Esophagus squamous epithelium (tissue), 5 donors: ENCODE measurements at regions not wholly inside any gene's neighbourhood (a gene's known extent, or its start where the extent isn't known, plus 50 kb on each side); places are given as distances from the start of the nearest gene placed in this dataset.

Experiments used
- DNase-seq: peaks from one replicate; lab custom pipeline; 2025; lab: John Stamatoyannopoulos, UW
- H3K27ac ChIP-seq, 4 donors: fragments of 200-600 bp; sonication (generic); one replicate each; pipeline ENCODE4 v1.5.1; 2016 to 2019; ENCODE audit warnings: mild to moderate bottlenecking in 1 of 4
- H3K27me3 ChIP-seq, 4 donors: fragments of 200-600 bp; sonication (generic); 1 replicate in 3 of 4; 2 replicates in 1 of 4; pipeline versions ENCODE4 v1.5.1 to v1.6.0; 2017 to 2021; ENCODE audit warnings: antibody characterized with exemption in 1 of 4
- H3K36me3 ChIP-seq, 3 donors: fragments of 200-600 bp; sonication (generic); one replicate each; pipeline ENCODE4 v1.5.1; 2016 to 2019
- H3K4me1 ChIP-seq, 3 donors: fragments of 200-600 bp; sonication (generic); one replicate each; pipeline ENCODE4 v1.5.1; 2017 to 2019
- H3K4me3 ChIP-seq, 4 donors: fragments of 200-600 bp; sonication (generic); 1 replicate in 3 of 4; 2 replicates in 1 of 4; pipeline ENCODE4 v1.5.1; 2016 to 2019; ENCODE audit warnings: mild to moderate bottlenecking in 2 of 4, moderate library complexity in 1 of 4
- H3K9me3 ChIP-seq, 3 donors: fragments of 200-600 bp; sonication (generic); one replicate each; pipeline ENCODE4 v1.5.1; 2016 to 2019
- POLR2A ChIP-seq, 4 donors: fragments of 450-650 bp; IDR thresholded peaks; one replicate each; pipeline ENCODE4 v1.6.1; 2017; ENCODE audit warnings: antibody characterized with exemption in 4 of 4, mild to moderate bottlenecking in 4 of 4, moderate library complexity in 3 of 4
- WGBS, 2 donors: methylation state at CpG; one replicate each; pipeline ENCODE4 v1.1.5; 2018; 5-methylcytosine and 5-hydroxymethylcytosine counted together
- intact Hi-C: fragments of 100-400 bp; cut with DNase I; formaldehyde crosslinking; loops from one replicate; pipeline ENCODE4 v1.15.0; 2022
- TF ChIP-seq, protein P1 (sequence below), 6 experiments: fragments of 450-650 bp in 4 of 6; fragments of 200-600 bp in 2 of 6; sonication (generic) in 2 of 6; IDR thresholded peaks; one replicate each; pipeline ENCODE4 v1.5.1; 2016 to 2019; ENCODE audit warnings: antibody characterized with exemption in 6 of 6, mild to moderate bottlenecking in 4 of 6, moderate library complexity in 4 of 6
- donor health status: DM: yes; HTN: yes; CAD: no.

DNA sequence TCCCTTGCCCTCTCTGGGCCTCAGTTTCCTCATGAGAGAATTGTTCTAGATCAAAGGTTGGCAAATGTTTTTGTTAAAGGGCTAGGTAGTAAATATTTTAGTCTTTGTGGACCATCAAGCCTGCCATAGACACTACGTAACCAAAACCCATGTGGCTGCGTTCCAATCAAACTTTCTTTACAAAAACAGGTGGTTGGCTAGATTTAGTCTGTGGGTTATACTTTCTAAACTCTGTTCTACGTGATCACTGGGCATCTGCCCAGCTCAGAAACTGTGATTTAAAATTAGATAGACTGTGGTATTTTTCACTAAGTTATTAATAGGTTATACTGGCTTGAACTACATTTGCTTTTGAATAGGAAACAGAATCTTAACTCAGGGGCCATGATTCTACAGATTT is 149.8 kb upstream of the DCC start:
- intact Hi-C loops, result no loop called here
- no peaks in the 10 kb centered on the region for H3K27me3 ChIP-seq
- no peaks in the 10 kb centered on the region for H3K36me3 ChIP-seq
- no peak overlapping the region for H3K4me3 ChIP-seq
- no peaks in the 10 kb centered on the region for H3K9me3 ChIP-seq
- no peak overlapping the region for H3K27ac ChIP-seq
- DNase-seq, result no peak
- TF ChIP-seq, protein P1, sequence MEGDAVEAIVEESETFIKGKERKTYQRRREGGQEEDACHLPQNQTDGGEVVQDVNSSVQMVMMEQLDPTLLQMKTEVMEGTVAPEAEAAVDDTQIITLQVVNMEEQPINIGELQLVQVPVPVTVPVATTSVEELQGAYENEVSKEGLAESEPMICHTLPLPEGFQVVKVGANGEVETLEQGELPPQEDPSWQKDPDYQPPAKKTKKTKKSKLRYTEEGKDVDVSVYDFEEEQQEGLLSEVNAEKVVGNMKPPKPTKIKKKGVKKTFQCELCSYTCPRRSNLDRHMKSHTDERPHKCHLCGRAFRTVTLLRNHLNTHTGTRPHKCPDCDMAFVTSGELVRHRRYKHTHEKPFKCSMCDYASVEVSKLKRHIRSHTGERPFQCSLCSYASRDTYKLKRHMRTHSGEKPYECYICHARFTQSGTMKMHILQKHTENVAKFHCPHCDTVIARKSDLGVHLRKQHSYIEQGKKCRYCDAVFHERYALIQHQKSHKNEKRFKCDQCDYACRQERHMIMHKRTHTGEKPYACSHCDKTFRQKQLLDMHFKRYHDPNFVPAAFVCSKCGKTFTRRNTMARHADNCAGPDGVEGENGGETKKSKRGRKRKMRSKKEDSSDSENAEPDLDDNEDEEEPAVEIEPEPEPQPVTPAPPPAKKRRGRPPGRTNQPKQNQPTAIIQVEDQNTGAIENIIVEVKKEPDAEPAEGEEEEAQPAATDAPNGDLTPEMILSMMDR (IDR thresholded peaks at IDR 0.05), result no peak
- no peak for TF ChIP-seq POLR2A (IDR thresholded peaks at IDR 0.05)
- WGBS, 2 donors, result 67 to 70% methylated on average over 3 of the region's 3 CpGs
- no peaks in the 10 kb centered on the region for H3K4me1 ChIP-seq

DNA sequence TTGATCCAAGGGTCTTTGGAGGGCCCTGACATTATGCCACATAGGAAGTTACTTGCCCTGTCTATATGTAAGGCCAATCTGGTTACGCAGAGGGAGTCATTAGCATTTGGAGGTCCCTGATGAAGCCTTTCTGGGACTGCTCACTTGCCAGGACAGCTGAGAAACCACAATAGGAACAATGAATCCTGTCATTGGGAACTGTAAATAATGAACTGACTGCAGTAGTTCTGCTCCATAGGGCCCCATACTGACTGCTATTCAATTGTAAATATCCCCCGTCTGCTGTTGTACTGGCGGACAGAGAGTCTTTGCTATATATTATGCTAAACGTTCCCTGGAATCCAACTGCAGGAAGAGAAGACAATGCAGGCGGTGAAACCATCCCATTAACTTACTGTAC is 149.4 kb upstream of the DCC start:
- WGBS, 2 donors, result 65 to 69% methylated on average over 5 of the region's 5 CpGs
- intact Hi-C loops, result no loop called here
- H3K27ac ChIP-seq, result no peak overlapping the region
- no peak overlapping the region for H3K4me3 ChIP-seq
- H3K27me3 ChIP-seq, result no peaks in the 10 kb centered on the region
- H3K9me3 ChIP-seq, result no peaks in the 10 kb centered on the region
- H3K4me1 ChIP-seq, result no peaks in the 10 kb centered on the region
- H3K36me3 ChIP-seq, result no peaks in the 10 kb centered on the region
- no peak for TF ChIP-seq POLR2A (IDR thresholded peaks at IDR 0.05)
- no peak for DNase-seq

DNA sequence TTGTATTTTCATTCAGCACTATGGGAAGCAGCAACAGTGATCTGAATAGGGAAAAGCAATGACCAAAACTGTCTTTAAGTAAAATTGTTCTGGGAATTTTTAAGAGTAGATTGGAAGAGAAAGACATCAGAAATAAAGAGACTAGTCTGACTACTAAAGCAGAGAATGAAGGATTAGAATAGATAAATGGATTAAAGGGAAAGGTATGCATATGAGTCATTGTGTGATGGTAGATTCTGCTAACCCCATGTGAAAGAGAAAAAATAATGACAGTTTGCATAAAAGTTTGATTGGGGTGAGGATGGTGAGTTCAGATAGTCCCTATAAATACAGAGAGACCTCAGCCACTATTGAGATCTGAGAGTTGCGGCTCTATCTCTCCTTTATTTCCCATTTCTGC is 139.6 kb upstream of the DCC start:
- no peak for DNase-seq
- TF ChIP-seq POLR2A (IDR thresholded peaks at IDR 0.05), result no peak
- TF ChIP-seq, protein P1 (IDR thresholded peaks at IDR 0.05), result no peak

DNA sequence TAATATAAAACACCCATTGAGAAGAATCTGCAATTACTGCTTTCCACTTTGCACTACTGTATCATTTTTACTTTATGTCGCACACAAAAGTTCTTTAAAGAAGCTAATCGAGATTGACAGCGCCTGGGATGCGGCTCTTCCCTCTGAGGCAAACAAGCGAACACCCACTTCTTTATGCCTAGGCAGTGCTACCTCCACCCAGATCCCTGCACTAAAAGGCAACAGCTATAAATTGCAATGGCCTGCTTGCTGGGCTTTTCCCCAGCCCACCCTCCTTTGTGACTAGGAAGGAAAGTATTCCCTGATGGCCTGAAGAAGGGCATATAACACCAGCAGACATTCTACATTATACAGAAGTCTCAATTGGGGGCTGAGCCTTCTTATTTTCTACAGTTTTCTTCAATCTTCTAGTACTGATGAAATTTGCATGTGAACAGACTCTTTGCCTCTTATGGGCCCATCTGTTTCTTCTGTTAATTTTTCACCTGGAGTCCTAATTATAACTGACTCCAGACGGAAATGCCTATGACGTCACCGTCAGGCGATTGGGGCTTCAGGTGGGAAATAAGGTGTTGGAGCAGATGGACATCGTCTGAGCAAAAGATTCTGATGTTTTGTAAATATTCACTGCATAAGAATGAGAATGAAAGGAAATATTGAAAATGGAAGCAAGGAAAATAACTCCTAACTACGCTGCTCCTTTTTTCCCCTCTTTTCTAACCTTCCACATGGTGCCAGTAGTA is 138.9 kb upstream of the DCC start:
- intact Hi-C loops, result no loop called here
- H3K4me1 ChIP-seq, result no peaks in the 10 kb centered on the region
- H3K27me3 ChIP-seq, result no peaks in the 10 kb centered on the region
- TF ChIP-seq, protein P1 (IDR thresholded peaks at IDR 0.05), result no peak
- H3K27ac ChIP-seq, result no peak overlapping the region
- 84 to 87% methylated on average over 11 of the region's 11 CpGs for WGBS, 2 donors
- H3K36me3 ChIP-seq, result no peaks in the 10 kb centered on the region
- H3K4me3 ChIP-seq, result no peak overlapping the region
- DNase-seq, result no peak
- H3K9me3 ChIP-seq, result no peaks in the 10 kb centered on the region

More for the DNA sequence above, 139.6 kb upstream of the DCC start:
- H3K4me3 ChIP-seq, result no peak overlapping the region
- intact Hi-C loops, result no loop called here
- no peaks in the 10 kb centered on the region for H3K36me3 ChIP-seq
- no peaks in the 10 kb centered on the region for H3K4me1 ChIP-seq
- H3K9me3 ChIP-seq, result no peaks in the 10 kb centered on the region
- no peaks in the 10 kb centered on the region for H3K27me3 ChIP-seq
- no peak overlapping the region for H3K27ac ChIP-seq
- 92 to 100% methylated on average over 1 of the region's 1 CpG for WGBS, 2 donors

DNA sequence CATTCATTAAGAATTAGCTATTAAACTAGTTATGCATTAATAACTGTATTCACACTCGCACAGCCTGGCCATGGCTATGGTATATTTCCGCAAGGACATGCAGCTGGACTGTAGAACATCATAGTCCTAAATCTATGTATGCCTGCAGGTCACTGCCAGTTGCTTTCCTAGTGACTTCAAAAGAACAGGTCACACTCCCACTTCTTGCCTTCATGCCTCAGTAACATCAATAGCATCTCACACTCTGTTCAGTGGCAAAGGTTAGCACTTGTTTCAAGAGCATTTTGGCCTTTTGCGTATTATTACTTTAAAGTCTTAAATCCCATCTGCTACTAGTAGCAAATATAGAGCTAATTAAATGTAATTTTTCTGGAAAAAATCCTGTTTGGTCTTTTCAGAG is 131.4 kb upstream of the DCC start:
- H3K4me3 ChIP-seq, result no peak overlapping the region
- no peak for DNase-seq
- no peaks in the 10 kb centered on the region for H3K36me3 ChIP-seq
- 84 to 92% methylated on average over 3 of the region's 3 CpGs for WGBS, 2 donors
- no peaks in the 10 kb centered on the region for H3K9me3 ChIP-seq
- intact Hi-C loops, result no loop called here
- H3K27ac ChIP-seq, result no peak overlapping the region
- H3K27me3 ChIP-seq, result no peaks in the 10 kb centered on the region
- no peaks in the 10 kb centered on the region for H3K4me1 ChIP-seq
- TF ChIP-seq POLR2A (IDR thresholded peaks at IDR 0.05), result no peak
- TF ChIP-seq, protein P1 (IDR thresholded peaks at IDR 0.05), result no peak

DNA sequence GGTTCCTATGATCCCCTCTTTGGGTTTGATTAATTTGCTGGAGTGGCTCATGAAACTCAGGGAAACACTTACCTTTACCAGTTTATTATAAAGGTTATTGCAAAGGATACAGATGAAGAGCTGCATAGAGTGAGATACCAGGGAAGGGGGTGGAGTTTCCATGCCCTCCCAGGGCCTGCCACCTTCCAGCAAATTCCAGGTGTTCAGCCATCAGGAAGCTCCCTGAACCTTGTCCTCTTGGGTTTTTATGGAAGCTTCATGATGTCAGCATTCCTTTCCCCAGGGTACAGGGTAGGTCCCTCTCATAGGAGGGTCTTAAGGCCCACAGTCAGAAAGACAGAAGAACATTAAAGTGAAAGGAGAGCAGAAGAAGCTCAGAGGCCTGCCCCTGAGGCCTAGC is 123.9 kb upstream of the DCC start:
- no peaks in the 10 kb centered on the region for H3K4me1 ChIP-seq
- intact Hi-C loops, result no loop called here
- no peak for DNase-seq
- H3K9me3 ChIP-seq, result no peaks in the 10 kb centered on the region
- H3K4me3 ChIP-seq, result no peak overlapping the region
- H3K27me3 ChIP-seq, result no peaks in the 10 kb centered on the region
- no peaks in the 10 kb centered on the region for H3K36me3 ChIP-seq
- TF ChIP-seq, protein P1 (IDR thresholded peaks at IDR 0.05), result no peak
- TF ChIP-seq POLR2A (IDR thresholded peaks at IDR 0.05), result no peak
- H3K27ac ChIP-seq, result no peak overlapping the region
